ENCODE measurements at regions not wholly inside any gene's neighbourhood (a gene's known extent, or its start where the extent isn't known, plus 50 kb on each side); places are given as distances from the start of the nearest gene placed in this dataset.

GRCh38 chr13:112248406-112248760, 127.8 kb upstream of the SPACA7 start:
- no peaks in the 10 kb centered on the region for H3K4me1 ChIP-seq
- no peaks in the 10 kb centered on the region for H3K36me3 Mint-ChIP-seq (ENCODE audit: insufficient read depth, unreplicated experiment)
- no peaks in the 10 kb centered on the region for H3K4me1 Mint-ChIP-seq (ENCODE audit: low read depth, unreplicated experiment)
- H3K27me3 Mint-ChIP-seq (ENCODE audit: insufficient read depth, unreplicated experiment), result peaks cover 35% of the 10 kb centered on the region
- peaks cover 1% of the 10 kb centered on the region for H3K27me3 ChIP-seq (replicated peaks; ENCODE audit: control insufficient read depth, insufficient read depth, low read length)
- no peak for TF ChIP-seq CTCF (IDR thresholded peaks at IDR 0.05; ENCODE audit: insufficient read depth in 1 of 2, low read depth in 1 of 2, low read length in 1 of 2, severe bottlenecking in 1 of 2, unreplicated experiment in 1 of 2)
- ChIA-PET POLR2A (no interaction called here), CTCF (no interaction called here)
- intact Hi-C loops (cut with micrococcal nuclease; ENCODE audit: unreplicated experiment), result no loop called here
- H3K27ac Mint-ChIP-seq (ENCODE audit: unreplicated experiment), result no peak overlapping the region
- no peaks in the 10 kb centered on the region for H3K9me3 ChIP-seq
- H3K9me3 Mint-ChIP-seq (ENCODE audit: unreplicated experiment), result no peaks in the 10 kb centered on the region
- H3K36me3 ChIP-seq (ENCODE audit: control insufficient read depth, insufficient read depth, low read length), result no peaks in the 10 kb centered on the region
- BruUV-seq (replicated peaks), result no TSS peak
- no peak overlapping the region for H3K4me3 Mint-ChIP-seq (ENCODE audit: unreplicated experiment)
- DNase-seq, result no peak
- no peak overlapping the region for H3K4me3 ChIP-seq (ENCODE audit: low read depth, low read length)

- no peak for DNase-seq
- no peaks in the 10 kb centered on the region for H3K36me3 Mint-ChIP-seq (ENCODE audit: insufficient read depth, unreplicated experiment)
- TF ChIP-seq CTCF (IDR thresholded peaks at IDR 0.05; ENCODE audit: insufficient read depth in 1 of 2, low read depth in 1 of 2, low read length in 1 of 2, severe bottlenecking in 1 of 2, unreplicated experiment in 1 of 2), result no peak
- peaks cover 42% of the 10 kb centered on the region for H3K27me3 Mint-ChIP-seq (ENCODE audit: insufficient read depth, unreplicated experiment)
- intact Hi-C loops (cut with micrococcal nuclease; ENCODE audit: unreplicated experiment), result no loop called here
- H3K36me3 ChIP-seq (ENCODE audit: control insufficient read depth, insufficient read depth, low read length), result no peaks in the 10 kb centered on the region
- no peaks in the 10 kb centered on the region for H3K4me1 ChIP-seq
- no peaks in the 10 kb centered on the region for H3K4me1 Mint-ChIP-seq (ENCODE audit: low read depth, unreplicated experiment)
- POLR2A ChIA-PET, result no interaction called here
- no peaks in the 10 kb centered on the region for H3K9me3 ChIP-seq
- no peaks in the 10 kb centered on the region for H3K9me3 Mint-ChIP-seq (ENCODE audit: unreplicated experiment)
- peaks cover 1% of the 10 kb centered on the region for H3K27me3 ChIP-seq (replicated peaks; ENCODE audit: control insufficient read depth, insufficient read depth, low read length)
- no peak overlapping the region for H3K4me3 ChIP-seq (ENCODE audit: low read depth, low read length)
- no peak overlapping the region for H3K4me3 Mint-ChIP-seq (ENCODE audit: unreplicated experiment)
- CTCF ChIA-PET, result no interaction called here
- H3K27ac Mint-ChIP-seq (ENCODE audit: unreplicated experiment), result no peak overlapping the region
- no TSS peak for BruUV-seq (replicated peaks)
Observed at GRCh38 chr13:112248862-112249592, 127.1 kb upstream of the SPACA7 start.

- ChIA-PET CTCF (no interaction called here), POLR2A (no interaction called here)
- BruUV-seq (replicated peaks), result no TSS peak
- Mint-ChIP-seq H3K4me3 (ENCODE audit: unreplicated experiment) (no peak overlapping the region), H3K9me3 (ENCODE audit: unreplicated experiment) (no peaks in the 10 kb centered on the region), H3K27ac (ENCODE audit: unreplicated experiment) (no peak overlapping the region), H3K4me1 (ENCODE audit: low read depth, unreplicated experiment) (no peaks in the 10 kb centered on the region), H3K36me3 (ENCODE audit: insufficient read depth, unreplicated experiment) (no peaks in the 10 kb centered on the region), H3K27me3 (ENCODE audit: insufficient read depth, unreplicated experiment) (peaks cover 46% of the 10 kb centered on the region)
- H3K36me3 ChIP-seq (ENCODE audit: control insufficient read depth, insufficient read depth, low read length), result no peaks in the 10 kb centered on the region
- no peaks in the 10 kb centered on the region for H3K4me1 ChIP-seq
- DNase-seq, result no peak
- H3K4me3 ChIP-seq (ENCODE audit: low read depth, low read length), result no peak overlapping the region
- no peak for TF ChIP-seq CTCF (IDR thresholded peaks at IDR 0.05; ENCODE audit: insufficient read depth in 1 of 2, low read depth in 1 of 2, low read length in 1 of 2, severe bottlenecking in 1 of 2, unreplicated experiment in 1 of 2)
- intact Hi-C loops (cut with micrococcal nuclease; ENCODE audit: unreplicated experiment), result no loop called here
- no peaks in the 10 kb centered on the region for H3K9me3 ChIP-seq
- peaks cover 1% of the 10 kb centered on the region for H3K27me3 ChIP-seq (replicated peaks; ENCODE audit: control insufficient read depth, insufficient read depth, low read length)
Observed at GRCh38 chr13:112249644-112250610, 126.2 kb upstream of the SPACA7 start.
